ENCODE measurements at regions not wholly inside any gene's neighbourhood (a gene's known extent, or its start where the extent isn't known, plus 50 kb on each side); places are given as distances from the start of the nearest gene placed in this dataset.

DNA sequence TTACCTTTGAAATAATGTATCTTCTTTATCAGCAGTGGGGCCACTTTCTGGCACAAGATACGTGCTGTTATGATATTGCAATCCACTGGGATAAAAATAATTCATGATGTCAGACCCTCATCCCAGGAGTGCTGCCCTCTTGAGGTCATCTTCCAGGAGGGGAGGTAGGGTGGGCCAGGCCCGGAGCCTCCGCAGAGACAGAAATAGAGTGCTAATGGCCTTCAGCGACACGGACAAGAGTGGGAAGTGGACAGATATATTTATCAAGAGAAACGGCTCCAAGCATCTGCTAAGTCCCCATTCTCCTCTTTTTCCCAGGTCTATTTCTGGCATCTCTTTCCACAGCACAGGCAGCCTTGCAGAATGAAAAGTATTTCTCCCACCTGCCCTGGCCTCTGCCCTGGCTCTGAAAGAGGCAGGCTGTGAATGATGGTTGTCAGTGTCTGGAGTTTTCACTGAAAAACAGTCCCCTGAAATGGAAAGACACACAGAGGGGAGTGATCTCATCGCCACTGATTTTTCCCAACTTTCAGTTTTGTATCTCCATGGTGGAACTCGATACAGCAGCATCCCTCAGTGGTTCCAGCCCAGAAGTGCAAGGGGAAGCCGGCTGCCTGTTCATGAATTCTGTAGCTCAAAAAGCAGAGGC lies 251.7 kb upstream of the MYO3A start:
- no peaks in the 10 kb centered on the region for H3K9me2 ChIP-seq (replicated peaks; ENCODE audit: low read length)
- H3K79me2 ChIP-seq (ENCODE audit: low read length), result no peaks in the 10 kb centered on the region
- no peak overlapping the region for H2AFZ ChIP-seq (ENCODE audit: low read length)
- H3K4me1 ChIP-seq (ENCODE audit: insufficient read depth, low read length), result no peaks in the 10 kb centered on the region
- no peaks in the 10 kb centered on the region for H3K27me3 ChIP-seq (ENCODE audit: low read length)
- DNase-seq (no peak), ATAC-seq (no peak)
- ChIA-PET CTCF (no interaction called here), POLR2A (ENCODE audit: unreplicated experiment) (no interaction called here)
- no peak overlapping the region for H3K4me3 ChIP-seq (ENCODE audit: low read length)
- H3K36me3 ChIP-seq (ENCODE audit: low read depth, low read length), result no peaks in the 10 kb centered on the region
- H3K9ac ChIP-seq (ENCODE audit: low read length), result no peak overlapping the region
- H3K4me2 ChIP-seq (ENCODE audit: low read length), result peak overlapping the region; percentile 34; the same call in 1 of the 2 replicates
- no TSS peak for BruUV-seq (replicated peaks)
- TF ChIP-seq CTCF (conservative IDR thresholded peaks at IDR 0.05; ENCODE audit: low read depth, low read length) (peak; percentile 22; the same call in 1 of the 2 replicates), EZH2phosphoT487 (IDR thresholded peaks at IDR 0.05; ENCODE audit: borderline replicate concordance, low read length) (no peak)
- intact Hi-C loops (cut with micrococcal nuclease), result no loop called here
- no peaks in the 10 kb centered on the region for H3F3A ChIP-seq (ENCODE audit: low read length, unreplicated experiment)
- no peaks in the 10 kb centered on the region for H4K20me1 ChIP-seq (ENCODE audit: low read length)
- no peak overlapping the region for H3K27ac ChIP-seq (ENCODE audit: low read length)
- H3K9me3 ChIP-seq (ENCODE audit: low read length), result no peaks in the 10 kb centered on the region

- Histone ChIP-seq H4K20me1 (ENCODE audit: low read length) (no peaks in the 10 kb centered on the region), H3K36me3 (ENCODE audit: low read depth, low read length) (no peaks in the 10 kb centered on the region), H3F3A (ENCODE audit: low read length, unreplicated experiment) (no peaks in the 10 kb centered on the region), H3K27ac (ENCODE audit: low read length) (no peak overlapping the region), H2AFZ (ENCODE audit: low read length) (no peak overlapping the region), H3K4me2 (ENCODE audit: low read length) (no peak overlapping the region), H3K27me3 (ENCODE audit: low read length) (no peaks in the 10 kb centered on the region), H3K9ac (ENCODE audit: low read length) (no peak overlapping the region), H3K79me2 (ENCODE audit: low read length) (no peaks in the 10 kb centered on the region), H3K9me2 (replicated peaks; ENCODE audit: low read length) (no peaks in the 10 kb centered on the region), H3K4me1 (ENCODE audit: insufficient read depth, low read length) (no peaks in the 10 kb centered on the region), H3K9me3 (ENCODE audit: low read length) (no peaks in the 10 kb centered on the region), H3K4me3 (ENCODE audit: low read length) (no peak overlapping the region)
- no TSS peak for BruUV-seq (replicated peaks)
- no peak for ATAC-seq
- POLR2A ChIA-PET (ENCODE audit: unreplicated experiment), result no interaction called here
- intact Hi-C loops (cut with micrococcal nuclease), result no loop called here
- CTCF ChIA-PET, result no interaction called here
- no peak for TF ChIP-seq CTCF (conservative IDR thresholded peaks at IDR 0.05; ENCODE audit: low read depth, low read length)
- no peak for DNase-seq
Measured at GRCh38 chr10:25683344-25683743, 250.7 kb upstream of the MYO3A start.

DNA sequence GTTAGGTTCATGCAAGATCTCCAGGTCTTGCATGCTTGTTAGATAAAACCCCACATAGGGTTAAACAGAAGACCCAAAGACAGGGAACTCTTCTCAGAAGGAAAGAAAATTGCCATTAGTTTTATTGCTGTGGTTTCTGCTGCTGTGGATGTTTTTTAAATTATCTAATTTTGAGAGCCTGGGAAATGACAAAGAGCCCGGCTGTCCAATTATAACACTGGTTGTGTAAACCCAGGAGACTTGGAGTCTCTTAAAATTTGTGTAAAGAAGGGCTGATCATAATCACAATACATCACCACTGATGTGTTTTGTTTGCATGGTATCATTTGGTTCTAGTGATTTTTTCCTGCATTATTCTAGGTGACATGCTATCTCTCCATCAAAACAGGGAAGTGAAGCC lies 246.5 kb upstream of the MYO3A start:
- H2AFZ ChIP-seq (ENCODE audit: low read length), result no peak overlapping the region
- H3K27me3 ChIP-seq (ENCODE audit: low read length), result no peaks in the 10 kb centered on the region
- H3K27ac ChIP-seq (ENCODE audit: low read length), result no peak overlapping the region
- no peaks in the 10 kb centered on the region for H3K9me3 ChIP-seq (ENCODE audit: low read length)
- no peak overlapping the region for H3K4me2 ChIP-seq (ENCODE audit: low read length)
- no peaks in the 10 kb centered on the region for H3K36me3 ChIP-seq (ENCODE audit: low read depth, low read length)
- no peaks in the 10 kb centered on the region for H3K79me2 ChIP-seq (ENCODE audit: low read length)
- intact Hi-C loops (cut with micrococcal nuclease), result no loop called here
- ATAC-seq, result no peak
- H3K9me2 ChIP-seq (replicated peaks; ENCODE audit: low read length), result no peaks in the 10 kb centered on the region
- CTCF ChIA-PET, result no interaction called here
- no peak overlapping the region for H3K4me3 ChIP-seq (ENCODE audit: low read length)
- BruUV-seq (replicated peaks), result no TSS peak
- no peak for DNase-seq
- no peak overlapping the region for H3K9ac ChIP-seq (ENCODE audit: low read length)
- POLR2A ChIA-PET (ENCODE audit: unreplicated experiment), result no interaction called here
- no peaks in the 10 kb centered on the region for H3F3A ChIP-seq (ENCODE audit: low read length, unreplicated experiment)
- TF ChIP-seq EZH2phosphoT487 (IDR thresholded peaks at IDR 0.05; ENCODE audit: borderline replicate concordance, low read length), result no peak
- TF ChIP-seq EZH2 (IDR thresholded peaks at IDR 0.05; ENCODE audit: low read length, unreplicated experiment), result no peak
- no peak for TF ChIP-seq CTCF (conservative IDR thresholded peaks at IDR 0.05; ENCODE audit: low read depth, low read length)
- H3K4me1 ChIP-seq (ENCODE audit: insufficient read depth, low read length), result no peaks in the 10 kb centered on the region
- no peaks in the 10 kb centered on the region for H4K20me1 ChIP-seq (ENCODE audit: low read length)

All from PC-3 (cell line).